SK-N-SH (cell line): ENCODE measurements at regions not wholly inside any gene's neighbourhood (a gene's known extent, or its start where the extent isn't known, plus 50 kb on each side); places are given as distances from the start of the nearest gene placed in this dataset.

Experiments used
- CTCF ChIP-seq: fragments of 200-600 bp; sonication (generic); IDR thresholded peaks from 2 replicates; pipeline ENCODE4 v1.6.1; 2017; ENCODE audit warnings: antibody characterized with exemption, mild to moderate bottlenecking, moderate library complexity
- FOXJ3 ChIP-seq: sonication (generic); formaldehyde crosslinking; IDR thresholded peaks from 2 replicates; pipeline ENCODE4 v1.5.1; 2020; ENCODE audit warnings: mild to moderate bottlenecking, missing genetic modification reagents
- NRF1 ChIP-seq: IDR thresholded peaks from 2 replicates; pipeline ENCODE4 v1.6.1; 2012; ENCODE audit warnings: low read depth, mild to moderate bottlenecking, low read length
- RAD21 ChIP-seq: IDR thresholded peaks from 2 replicates; pipeline ENCODE4 v1.6.1; 2012; ENCODE audit warnings: mild to moderate bottlenecking, low read length
- USF2 ChIP-seq: fragments of 150-350 bp; IDR thresholded peaks from 2 replicates; pipeline ENCODE4 v1.6.1; 2017; ENCODE audit warnings: antibody characterized with exemption, low read length, low read depth, borderline replicate concordance

- no peak for TF ChIP-seq CTCF
- TF ChIP-seq NRF1: no peak
- no peak for TF ChIP-seq RAD21
- no peak for TF ChIP-seq USF2
- TF ChIP-seq FOXJ3: no peak
These were observed 1267.6 kb upstream of the TMEM132C start for GRCh38 chr12:126999352-126999751.
